ENCODE measurements at regions not wholly inside any gene's neighbourhood (a gene's known extent, or its start where the extent isn't known, plus 50 kb on each side); places are given as distances from the start of the nearest gene placed in this dataset.

DNA sequence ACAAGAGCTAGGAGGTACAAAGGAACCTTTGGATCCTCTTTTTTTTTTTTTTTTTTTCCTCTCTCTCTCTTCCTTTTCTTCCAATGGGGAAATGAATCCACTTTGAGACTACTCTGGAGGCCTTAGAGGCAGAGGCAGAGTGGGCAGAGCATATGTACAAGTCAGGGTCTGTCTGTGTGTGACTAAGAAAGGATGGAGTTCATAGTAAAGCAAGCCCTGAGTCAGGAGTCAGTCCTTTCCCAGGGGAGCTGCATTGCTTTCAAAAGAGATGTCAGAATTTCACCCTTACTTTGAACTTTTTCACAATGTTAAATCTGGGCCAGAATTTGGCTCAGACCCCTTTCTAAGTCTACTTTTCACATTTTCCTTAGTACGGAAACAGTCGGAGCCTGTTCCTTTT is 792.4 kb upstream of the C9orf72 start:
- TF ChIP-seq EZH2 (IDR thresholded peaks at IDR 0.05; ENCODE audit: low read length), result no peak
- TF ChIP-seq, protein P1, sequence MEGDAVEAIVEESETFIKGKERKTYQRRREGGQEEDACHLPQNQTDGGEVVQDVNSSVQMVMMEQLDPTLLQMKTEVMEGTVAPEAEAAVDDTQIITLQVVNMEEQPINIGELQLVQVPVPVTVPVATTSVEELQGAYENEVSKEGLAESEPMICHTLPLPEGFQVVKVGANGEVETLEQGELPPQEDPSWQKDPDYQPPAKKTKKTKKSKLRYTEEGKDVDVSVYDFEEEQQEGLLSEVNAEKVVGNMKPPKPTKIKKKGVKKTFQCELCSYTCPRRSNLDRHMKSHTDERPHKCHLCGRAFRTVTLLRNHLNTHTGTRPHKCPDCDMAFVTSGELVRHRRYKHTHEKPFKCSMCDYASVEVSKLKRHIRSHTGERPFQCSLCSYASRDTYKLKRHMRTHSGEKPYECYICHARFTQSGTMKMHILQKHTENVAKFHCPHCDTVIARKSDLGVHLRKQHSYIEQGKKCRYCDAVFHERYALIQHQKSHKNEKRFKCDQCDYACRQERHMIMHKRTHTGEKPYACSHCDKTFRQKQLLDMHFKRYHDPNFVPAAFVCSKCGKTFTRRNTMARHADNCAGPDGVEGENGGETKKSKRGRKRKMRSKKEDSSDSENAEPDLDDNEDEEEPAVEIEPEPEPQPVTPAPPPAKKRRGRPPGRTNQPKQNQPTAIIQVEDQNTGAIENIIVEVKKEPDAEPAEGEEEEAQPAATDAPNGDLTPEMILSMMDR (optimal IDR thresholded peaks at IDR 0.05 in 1 of 3, IDR thresholded peaks at IDR 0.05 in 1 of 3, conservative IDR thresholded peaks at IDR 0.05 in 1 of 3; ENCODE audit: extremely low read depth in 1 of 3, insufficient read depth in 2 of 3, low read length in 3 of 3), result no peak

Data from keratinocyte (primary cell).